Kidney glomerular epithelial cell (primary cell): ENCODE measurements at regions not wholly inside any gene's neighbourhood (a gene's known extent, or its start where the extent isn't known, plus 50 kb on each side); places are given as distances from the start of the nearest gene placed in this dataset.
"Not testable (repeated sequence)": the region's sequence is repeated elsewhere in the genome, so short reads cannot be mapped to it uniquely, and the experiment has no call there.

ENCODE experiments used
- DNase-seq: peaks from one replicate; lab custom pipeline; 2025; lab: John Stamatoyannopoulos, UW

GRCh38 chr5:118284230-118284629 lies 704.1 kb downstream of the DTWD2 start:
- not testable (repeated sequence) for DNase-seq

DNA sequence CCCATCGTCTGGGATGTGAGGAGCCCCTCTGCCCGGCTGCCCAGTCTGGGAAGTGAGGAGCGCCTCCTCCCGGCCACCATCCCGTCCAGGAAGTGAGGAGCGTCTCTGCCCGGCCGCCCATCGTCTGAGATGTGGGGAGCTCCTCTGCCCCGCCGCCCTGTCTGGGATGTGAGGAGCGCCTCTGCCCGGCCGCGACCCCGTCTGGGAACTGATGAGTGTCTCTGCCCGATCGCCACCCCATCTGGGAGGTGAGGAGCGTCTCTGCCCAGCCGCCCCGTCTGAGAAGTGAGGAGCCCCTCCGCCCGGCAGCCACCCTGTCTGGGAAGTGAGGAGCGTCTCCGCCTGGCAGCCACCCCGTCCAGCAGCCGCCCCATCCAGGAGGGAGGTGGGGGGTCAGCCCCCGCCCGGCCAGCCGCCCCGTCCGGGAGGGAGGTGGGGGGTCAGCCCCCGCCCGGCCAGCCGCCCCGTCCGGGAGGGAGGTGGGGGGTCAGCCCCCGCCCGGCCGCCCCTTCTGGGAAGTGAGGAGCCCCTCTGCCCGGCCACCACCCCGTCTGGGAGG lies 705.8 kb downstream of the DTWD2 start:
- not testable (repeated sequence) for DNase-seq

DNA sequence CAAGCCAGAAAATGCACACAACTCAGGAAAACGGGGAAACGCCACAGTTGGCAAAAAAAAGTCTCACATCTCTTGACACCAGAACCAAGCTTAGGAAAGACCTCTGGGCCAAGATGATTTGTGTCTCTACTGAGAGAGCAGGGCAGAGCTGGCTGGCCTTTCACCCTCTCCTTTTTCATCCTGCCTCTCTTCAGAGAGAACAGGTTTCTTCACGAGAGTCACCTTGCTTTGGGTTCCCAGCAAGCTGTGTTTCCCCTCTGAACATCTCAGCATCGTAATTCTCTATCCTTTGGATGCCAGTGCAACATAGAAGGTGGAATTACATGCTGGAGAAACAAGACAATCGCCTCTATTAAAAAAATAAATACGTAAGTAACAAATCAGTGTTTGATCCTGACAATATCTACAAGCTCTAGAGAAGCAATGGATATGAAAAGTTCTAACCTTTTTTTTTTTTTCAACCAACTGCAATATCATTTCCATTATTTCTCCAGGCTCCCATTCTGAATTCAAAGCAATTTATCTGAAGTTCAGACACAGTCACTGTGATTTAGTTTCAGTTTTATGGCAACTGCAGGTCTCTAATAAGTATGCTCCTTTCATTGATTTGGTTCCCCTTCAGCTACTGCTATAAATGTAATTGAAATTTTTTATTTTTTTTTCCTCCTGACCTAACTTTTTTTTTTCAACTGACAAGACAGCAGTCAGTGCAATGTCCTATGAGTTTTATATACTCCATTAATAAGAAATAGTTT lies 708.6 kb downstream of the DTWD2 start:
- DNase-seq: no peak

DNA sequence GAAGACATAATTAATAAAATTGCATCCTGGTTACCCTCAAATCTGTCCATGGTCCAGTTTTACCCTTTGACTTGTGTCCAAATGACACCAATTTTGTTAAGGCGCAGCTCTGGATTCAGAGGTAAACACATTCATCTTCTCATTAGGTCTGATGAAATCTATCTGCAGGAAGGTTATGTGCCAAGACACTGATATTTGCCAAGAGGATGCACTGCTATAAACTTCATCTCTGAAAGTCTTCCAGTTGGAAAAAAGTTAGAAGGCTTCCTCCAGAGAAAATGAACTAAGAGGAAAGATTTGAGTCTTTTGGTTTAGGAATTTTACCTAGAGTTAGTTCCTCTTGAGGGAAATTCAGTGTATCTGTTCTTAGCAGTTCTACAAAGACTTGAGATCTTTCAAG lies 717.8 kb downstream of the DTWD2 start:
- no peak for DNase-seq

- DNase-seq: no peak
These were observed 730.1 kb downstream of the DTWD2 start for GRCh38 chr5:118258223-118258622.

DNA sequence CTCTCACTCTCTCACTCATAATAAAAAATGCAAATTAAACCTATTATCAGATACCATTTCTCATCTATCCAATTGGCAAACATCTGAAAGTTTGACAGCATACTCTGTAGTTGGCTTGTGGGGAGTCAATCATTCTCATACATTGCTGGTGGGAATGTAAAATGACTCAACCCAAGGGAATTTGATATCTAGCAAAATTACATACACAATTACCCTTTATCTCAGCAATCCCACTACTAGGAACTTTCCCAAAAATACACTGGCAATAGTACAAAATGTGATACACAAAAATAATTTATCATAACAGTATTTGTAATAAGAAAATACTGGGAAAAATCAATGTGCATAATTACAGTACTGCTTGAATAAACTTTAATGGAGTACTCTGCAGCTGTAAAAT lies 731.3 kb downstream of the DTWD2 start:
- DNase-seq: no peak

GRCh38 chr5:118253225-118254061 lies 734.9 kb downstream of the DTWD2 start:
- DNase-seq: no peak

DNA sequence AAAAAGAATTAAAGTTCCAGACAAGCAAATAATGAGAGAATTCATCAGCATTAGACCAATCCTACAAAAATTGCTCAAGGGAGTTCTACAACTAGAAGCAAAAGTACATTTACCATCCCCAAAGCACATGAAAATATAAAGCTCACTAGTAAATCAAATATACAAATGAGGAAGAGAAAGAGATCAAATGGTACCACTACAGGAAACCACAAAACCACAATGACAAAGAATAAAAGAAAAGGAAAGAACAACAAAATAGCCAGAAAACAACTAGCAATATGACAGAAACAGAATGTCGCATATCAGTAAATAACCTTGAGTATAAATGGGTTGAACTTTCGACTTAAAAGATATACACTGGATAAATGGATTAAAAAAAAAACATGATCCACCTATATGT lies 739.0 kb downstream of the DTWD2 start:
- DNase-seq: no peak

GRCh38 chr5:118247458-118247857 lies 740.9 kb downstream of the DTWD2 start:
- no peak for DNase-seq

GRCh38 chr5:118243613-118244012 lies 744.7 kb downstream of the DTWD2 start:
- no peak for DNase-seq

- DNase-seq: no peak
These were observed 745.3 kb downstream of the DTWD2 start for GRCh38 chr5:118243068-118243467.

GRCh38 chr5:118236108-118236849 lies 752.1 kb downstream of the DTWD2 start:
- DNase-seq: no peak

DNA sequence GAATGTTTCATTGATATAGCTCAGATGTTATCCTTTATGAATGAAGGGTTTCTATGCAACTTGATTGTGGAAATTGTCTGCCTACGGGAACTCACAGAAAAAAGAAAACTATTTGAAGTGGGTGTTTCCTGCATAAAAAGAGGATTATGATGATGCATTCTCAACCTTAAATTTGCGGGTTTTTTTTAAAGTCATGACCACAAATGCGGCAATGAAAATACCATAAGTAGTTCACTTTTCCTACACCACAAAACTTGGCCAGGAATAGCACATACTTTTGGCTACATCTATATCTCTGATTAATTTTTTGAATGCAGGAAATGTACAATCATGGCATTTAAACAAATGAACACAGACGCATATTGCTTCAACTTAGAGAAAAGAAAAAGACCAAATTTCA lies 754.7 kb downstream of the DTWD2 start:
- no peak for DNase-seq

DNA sequence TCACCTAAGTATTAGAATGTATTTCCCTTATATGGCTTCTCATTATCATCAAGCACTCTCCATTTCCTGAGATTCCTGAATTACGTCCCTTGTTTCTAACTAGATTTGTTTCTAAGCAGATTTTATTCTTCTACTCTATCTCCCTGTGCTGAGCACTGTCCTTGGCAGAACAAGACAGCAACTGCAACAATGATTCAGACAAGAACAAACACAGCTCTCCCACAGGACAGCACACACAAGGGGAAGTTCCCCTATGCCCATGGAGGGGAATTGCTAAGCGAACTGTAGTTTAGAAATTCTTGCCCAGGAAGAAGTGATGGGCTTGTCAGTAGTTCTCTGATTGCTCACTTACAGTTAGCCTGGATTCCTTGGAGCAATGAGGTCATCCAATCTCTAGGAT lies 759.9 kb downstream of the DTWD2 start:
- DNase-seq: no peak

DNA sequence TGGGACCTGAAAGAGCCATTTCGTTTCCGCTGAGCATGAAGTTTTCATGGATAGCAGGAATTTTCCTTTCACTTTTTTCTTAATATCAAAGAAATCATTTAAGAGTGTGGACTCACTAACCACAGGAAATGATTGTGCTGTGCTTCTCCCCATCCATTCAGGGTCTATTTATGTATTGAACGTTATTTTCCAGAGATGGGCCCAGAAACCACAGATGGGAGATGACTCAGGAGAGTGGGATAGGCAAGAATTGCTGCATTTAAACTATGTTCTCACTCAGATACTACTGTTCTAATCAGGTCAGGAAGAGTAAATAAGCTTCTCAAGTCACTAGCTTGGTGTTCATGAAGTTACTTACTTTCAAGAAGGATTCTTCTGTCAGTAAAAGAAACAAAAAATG lies 763.8 kb downstream of the DTWD2 start:
- DNase-seq: no peak

DNA sequence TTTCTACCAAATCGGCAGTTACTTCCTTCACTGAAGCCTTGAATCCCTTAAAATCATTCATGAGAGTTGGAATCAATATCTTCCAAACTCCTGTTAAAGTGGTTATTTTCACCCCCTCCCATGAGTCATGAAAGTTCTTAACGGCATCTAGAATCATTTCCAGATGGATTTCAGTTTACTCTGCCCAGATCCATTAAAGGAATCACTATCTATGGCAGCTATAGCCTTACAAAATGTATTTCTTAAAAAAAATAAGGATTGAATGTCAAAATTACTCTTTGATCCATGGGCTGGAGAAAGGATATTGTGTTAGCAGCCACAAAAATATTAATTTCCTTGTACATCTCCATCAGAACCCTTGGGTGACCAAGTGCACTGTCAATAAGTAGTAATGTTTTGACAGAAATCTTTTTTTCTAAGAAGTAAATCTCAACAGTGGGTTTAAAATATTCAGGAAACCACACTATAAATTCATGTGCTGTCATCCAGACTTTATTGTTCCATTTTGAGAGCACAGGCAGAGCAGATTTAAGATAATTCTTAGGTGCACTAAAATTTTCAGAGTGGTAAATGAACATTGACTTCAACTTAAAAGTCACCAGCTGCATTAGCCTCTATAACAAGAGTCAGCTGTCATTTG lies 767.7 kb downstream of the DTWD2 start:
- no peak for DNase-seq

- no peak for DNase-seq
These were observed 776.7 kb downstream of the DTWD2 start for GRCh38 chr5:118211606-118212005.

GRCh38 chr5:118208031-118208453 lies 780.3 kb downstream of the DTWD2 start:
- no peak for DNase-seq

DNA sequence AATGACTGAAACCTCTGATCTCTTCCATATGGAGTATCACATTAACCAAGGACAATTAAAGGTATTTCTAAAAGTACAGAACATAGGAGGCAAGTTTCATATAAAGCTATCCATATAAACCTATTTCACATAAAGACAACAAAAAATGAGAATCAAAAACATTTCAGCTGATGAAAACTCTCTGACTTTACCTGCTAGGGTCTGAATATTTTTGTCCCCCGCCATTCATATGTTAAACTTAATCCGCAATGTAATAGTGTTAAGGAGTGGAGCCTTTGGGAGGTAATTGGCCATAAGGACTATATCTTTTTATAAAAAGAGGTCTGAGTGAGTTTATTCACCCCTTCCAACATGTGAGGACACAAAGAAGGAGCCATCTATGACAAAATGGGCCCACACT lies 788.5 kb downstream of the DTWD2 start:
- no peak for DNase-seq

DNA sequence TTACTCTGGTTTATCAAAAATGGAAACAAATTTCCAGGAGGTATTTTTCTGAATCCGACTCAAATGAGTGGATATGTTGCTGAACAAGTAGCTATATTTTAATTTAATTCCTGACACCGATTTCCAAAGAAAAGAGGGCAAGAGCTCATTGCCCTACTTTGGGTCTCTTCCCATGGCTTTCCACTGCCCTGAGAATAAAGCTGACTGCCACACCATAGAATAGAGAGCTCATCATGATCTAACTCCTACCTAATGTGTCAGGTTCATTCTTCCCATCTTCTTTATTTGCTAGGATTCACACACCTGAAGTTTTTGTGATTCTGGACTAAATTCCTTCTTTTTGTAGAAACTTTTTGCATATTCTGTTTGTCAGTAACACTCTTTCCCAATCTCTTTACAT lies 792.1 kb downstream of the DTWD2 start:
- DNase-seq: no peak

- no peak for DNase-seq
These were observed 793.1 kb downstream of the DTWD2 start for GRCh38 chr5:118195211-118195610.
